ENCODE measurements at regions not wholly inside any gene's neighbourhood (a gene's known extent, or its start where the extent isn't known, plus 50 kb on each side); places are given as distances from the start of the nearest gene placed in this dataset.

- no peak for TF ChIP-seq CTCF (IDR thresholded peaks at IDR 0.05)
These were observed 214.5 kb upstream of the IGFBP3 start for GRCh38 chr7:46135557-46135956.

GRCh38 chr7:46134795-46135194 lies 213.7 kb upstream of the IGFBP3 start:
- TF ChIP-seq CTCF (IDR thresholded peaks at IDR 0.05) = no peak

DNA sequence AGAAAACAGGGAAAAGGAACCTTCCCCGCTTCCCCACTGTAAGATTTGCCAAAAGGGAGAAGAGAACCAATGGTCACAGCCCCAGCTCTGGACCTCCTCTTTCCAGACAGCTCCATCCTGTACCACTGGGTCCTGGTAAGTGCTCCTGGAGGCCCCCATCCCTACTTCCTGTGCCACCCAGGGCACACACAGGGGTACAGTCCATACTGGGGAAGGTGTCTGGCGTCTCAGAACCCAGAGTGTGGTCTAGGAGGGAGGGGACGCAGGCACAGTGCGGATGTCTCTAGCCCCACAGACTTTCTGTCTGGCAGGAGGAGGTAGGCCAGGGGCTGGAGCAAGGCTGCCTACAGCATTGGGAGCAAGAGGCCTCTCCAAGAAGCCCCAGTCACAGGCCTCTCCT lies 213.3 kb upstream of the IGFBP3 start:
- TF ChIP-seq CTCF (IDR thresholded peaks at IDR 0.05) = no peak

DNA sequence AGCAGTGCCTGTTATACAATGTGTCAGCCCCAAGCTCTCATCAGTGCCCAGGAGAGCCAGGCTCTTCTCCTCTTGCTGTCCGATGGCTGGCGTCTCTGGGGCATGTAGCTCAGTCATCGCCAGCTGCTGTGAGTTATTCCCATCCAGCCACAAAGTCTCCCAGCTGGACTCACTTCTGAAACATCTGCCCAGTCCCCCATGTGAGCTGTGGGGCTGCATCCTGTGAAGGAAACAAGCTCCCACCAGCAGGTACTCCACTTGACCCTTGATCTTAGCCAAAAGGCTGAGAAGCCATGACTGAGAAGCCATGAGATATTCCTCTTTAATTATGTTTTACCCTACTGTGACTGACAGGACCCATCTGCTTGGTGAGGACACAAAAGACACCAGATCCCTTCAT lies 212.7 kb upstream of the IGFBP3 start:
- no peak for TF ChIP-seq CTCF (IDR thresholded peaks at IDR 0.05)

GRCh38 chr7:46133072-46133471 lies 212.0 kb upstream of the IGFBP3 start:
- TF ChIP-seq CTCF (IDR thresholded peaks at IDR 0.05) = no peak

- TF ChIP-seq CTCF (IDR thresholded peaks at IDR 0.05) = no peak
These were observed 211.1 kb upstream of the IGFBP3 start for GRCh38 chr7:46131916-46132795.

DNA sequence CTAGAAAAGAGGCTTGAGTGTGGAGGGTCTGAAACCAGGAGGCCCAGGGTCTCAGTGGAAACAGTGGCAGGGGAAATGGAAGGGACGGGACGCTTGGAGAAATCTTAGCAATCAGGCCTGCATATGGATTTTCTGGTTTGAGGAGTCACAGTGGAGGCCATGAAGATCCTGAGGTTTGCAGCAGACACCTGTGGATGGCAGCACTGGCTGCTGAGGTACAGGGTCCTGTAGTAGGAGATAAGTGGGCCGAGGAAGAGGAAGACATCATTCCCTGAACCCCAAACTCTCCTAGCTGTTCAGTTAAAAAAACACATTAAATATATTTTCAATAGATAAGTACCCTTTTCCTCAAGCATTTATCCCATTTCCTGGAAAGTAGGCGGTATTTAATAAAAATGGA lies 208.8 kb upstream of the IGFBP3 start:
- no peak for TF ChIP-seq CTCF (IDR thresholded peaks at IDR 0.05)

Data from LNCAP (cell line).